Epidermal melanocyte (primary cell): ENCODE measurements at regions not wholly inside any gene's neighbourhood (a gene's known extent, or its start where the extent isn't known, plus 50 kb on each side); places are given as distances from the start of the nearest gene placed in this dataset.

Experiments
- DNase-seq: peaks from one replicate; pipeline ENCODE4 v3.0.0; 2011; ENCODE audit warnings: low spot score; ENCODE audit not compliant: insufficient read length

DNA sequence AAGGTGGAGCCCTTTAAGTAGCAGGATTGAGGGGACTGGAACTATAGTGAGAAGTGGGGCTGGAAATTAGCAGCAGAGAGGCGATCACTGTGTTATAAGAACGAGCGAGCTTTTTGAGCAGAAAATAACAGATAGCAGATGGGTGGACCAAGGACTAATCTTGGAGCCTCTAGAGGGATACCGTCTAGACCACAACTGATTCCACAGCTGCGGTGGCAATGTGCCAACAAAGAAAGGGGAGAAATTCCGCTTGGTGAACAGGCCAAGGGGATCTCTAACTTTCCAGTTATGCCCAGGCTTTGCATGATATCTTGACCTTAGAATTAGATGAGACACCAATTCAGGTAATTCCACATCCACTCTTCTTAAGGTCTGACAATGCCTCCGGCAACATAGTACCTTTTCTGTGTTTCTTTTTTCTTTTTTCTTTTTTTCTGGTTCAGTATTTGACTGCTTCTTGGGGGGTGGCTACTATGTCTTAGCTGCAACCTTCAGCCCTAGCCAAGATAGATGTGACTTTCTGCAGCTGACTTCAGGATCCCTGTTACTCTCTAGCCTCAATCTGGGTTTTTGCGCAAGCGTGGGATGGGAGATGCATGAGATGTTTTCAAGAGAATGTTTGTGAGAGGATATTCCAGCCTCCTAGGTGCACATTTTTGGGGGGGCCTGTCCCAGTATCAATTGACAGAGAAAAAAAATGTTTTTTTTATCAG is 143.4 kb upstream of the CPSF6 start:
- DNase-seq, result no peak

DNA sequence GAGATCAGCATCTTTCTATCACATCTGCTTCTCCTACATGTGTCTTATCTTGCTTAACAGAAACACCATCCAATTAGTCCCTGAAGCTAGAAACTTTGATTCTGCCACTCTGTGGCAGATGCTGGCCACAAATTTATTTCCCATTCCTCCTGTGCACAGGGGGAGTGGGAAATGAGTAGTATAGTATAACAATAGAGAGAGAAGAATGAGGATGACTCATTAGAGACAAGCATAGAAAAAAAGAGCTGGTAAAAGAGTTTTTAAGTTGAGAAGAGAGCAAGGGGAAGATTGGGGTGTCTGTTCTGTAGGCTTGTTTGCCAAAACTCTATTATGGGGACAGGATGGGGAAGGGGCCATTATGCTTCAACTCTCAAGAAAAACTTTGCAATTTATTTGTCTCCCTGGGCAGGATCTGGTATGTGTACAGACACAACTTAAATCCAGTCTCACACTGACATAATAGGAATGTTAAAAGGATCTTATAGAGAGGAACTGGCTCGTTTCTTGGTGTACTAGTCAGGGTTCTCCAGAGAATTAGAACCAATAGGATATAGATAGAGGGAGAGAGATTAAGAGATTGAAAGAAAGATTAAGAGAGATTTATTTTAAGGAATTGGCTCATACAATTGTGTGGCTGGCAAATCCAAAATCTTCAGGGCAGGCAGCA is 142.6 kb upstream of the CPSF6 start:
- DNase-seq, result no peak

DNA sequence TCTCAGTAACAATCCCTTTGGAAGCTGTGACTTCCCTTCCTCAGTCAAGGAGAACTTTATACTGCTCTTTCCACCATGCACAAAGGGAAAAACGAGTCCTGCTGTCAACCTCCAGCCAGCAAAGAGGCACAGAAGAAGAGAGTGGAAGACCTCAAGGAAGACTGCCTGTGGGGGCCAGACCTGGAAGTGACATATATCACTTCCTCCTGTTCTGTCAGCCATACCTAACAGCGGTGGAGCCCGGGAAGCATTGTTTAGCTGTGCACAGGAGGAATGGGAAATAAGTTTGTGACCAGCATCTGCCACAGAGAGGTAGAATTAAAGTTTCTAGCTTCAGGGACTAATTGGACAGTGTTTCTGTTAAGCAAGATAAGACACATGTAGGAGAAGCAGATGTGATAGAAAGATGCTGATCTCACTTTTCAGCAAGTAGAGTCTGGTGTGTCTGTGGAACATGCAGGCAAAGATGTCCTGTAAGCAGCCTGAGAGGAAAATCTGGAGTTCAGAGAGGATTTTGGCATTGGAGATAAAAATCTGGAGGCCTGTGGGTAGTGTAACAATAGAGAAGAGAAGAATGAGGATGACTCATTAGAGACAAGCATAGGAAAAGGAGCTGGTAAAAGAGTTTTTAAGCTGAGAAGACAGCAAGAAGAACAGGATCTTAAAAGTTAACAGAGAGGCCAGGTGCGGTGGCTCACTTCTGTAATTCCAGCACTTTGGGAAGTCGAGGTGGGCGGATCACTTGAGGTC is 141.6 kb upstream of the CPSF6 start:
- DNase-seq, result no peak

DNA sequence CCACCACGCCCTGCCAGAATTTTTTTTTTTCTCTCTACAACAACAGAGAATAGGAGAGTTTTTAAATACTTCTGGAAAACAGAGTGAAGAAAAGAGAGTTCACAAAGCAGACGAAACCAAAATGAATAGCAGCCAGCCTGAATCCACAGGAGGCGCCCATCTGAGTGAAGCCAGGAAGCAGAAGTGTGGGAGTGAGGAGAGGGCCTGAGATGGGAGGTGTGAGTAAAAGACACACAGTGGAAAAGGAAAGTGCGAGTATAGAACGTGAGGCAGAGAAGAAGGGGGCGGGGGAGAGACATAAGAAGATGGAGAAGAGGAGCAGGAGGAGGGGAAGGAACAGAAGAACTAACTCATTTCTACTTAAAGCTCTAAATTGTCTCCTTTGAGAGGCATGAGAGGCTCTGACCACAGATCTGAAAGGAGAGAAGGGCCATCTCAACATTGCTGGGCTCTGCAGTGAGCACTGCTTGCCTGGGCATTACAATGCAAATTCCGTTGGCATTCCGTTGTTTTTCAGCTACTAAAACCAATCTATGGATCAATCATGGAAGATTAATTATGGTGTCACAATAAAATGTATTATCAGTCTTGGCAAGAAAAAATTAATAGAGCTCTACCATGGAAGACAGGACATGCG is 140.1 kb upstream of the CPSF6 start:
- DNase-seq, result no peak

DNA sequence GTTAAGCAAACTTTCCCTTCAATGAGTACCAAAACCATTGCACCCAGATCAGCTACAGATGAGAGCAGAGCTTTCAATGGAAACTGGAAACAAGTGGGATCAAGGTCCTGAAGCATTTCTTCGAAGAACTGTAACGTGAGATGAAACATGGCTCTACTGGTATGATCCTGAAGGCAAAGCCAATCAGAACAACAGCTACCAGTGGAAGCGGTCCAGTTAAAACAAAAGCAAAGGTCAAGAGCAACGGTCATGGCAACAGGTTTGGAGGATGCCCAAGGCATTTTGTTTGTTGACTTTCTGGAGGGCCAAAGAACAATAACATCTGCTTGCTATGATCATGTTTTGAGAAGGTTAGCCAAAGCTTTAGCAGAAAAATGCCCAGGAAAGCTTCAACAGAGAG is 137.9 kb upstream of the CPSF6 start:
- DNase-seq, result no peak

DNA sequence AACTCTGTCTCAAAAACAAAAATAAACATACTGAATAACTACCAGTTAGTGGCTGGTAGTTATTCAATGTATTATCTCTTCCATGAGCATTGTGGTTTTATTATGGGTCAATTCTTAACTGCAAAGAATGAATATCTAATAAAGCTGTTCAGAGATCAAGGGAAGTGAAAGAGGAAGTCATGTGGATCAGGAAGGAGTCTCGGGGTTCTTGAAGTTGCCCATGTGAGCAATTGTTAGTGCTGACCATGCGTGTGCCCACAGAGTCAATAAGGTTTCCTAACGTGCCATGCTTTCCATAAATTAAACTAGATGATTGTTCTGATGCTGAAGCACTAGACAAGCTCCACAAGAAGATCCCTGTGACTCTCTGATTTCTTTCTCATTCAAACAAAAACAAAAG is 136.5 kb upstream of the CPSF6 start:
- DNase-seq, result no peak

DNA sequence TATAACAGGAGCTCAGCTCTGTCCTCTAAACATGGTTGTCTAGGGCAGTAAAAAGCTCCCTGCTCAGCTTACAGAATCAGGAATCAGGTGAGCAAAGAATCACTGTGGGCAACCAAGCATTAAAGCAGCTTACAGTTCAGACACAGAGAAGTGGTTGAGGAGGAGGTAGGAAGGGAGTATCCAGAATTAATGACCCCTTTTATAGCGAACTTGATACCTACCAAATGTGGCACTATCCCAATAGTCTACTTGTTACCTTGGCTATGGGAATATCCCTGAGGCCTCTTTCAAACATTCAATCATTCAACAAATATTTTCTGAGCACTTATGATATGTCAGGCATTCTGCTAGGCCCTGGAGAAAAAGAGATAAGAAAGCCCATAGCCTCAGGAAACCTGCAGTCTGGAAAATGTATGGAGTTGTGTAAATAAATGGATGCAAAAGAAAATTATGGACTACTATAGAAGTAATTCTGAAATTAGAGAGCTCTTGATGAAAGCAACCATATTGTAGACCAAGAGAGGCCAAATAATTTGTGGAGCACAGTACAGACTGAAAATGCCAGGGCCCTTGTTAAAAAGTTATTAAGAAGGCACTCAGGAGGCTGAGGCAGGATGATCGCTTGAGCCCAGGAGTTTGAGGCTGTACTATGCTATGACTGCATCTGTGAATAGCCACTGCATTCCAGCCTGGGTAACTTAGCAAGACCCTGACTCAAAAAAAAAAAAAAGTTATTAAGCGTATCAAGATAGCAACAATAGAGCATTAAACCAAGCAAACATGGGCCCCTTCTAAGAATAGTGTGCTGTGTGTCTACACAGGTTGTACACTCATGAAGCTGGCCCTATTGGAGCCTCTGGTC is 134.0 kb upstream of the CPSF6 start:
- no peak for DNase-seq

DNA sequence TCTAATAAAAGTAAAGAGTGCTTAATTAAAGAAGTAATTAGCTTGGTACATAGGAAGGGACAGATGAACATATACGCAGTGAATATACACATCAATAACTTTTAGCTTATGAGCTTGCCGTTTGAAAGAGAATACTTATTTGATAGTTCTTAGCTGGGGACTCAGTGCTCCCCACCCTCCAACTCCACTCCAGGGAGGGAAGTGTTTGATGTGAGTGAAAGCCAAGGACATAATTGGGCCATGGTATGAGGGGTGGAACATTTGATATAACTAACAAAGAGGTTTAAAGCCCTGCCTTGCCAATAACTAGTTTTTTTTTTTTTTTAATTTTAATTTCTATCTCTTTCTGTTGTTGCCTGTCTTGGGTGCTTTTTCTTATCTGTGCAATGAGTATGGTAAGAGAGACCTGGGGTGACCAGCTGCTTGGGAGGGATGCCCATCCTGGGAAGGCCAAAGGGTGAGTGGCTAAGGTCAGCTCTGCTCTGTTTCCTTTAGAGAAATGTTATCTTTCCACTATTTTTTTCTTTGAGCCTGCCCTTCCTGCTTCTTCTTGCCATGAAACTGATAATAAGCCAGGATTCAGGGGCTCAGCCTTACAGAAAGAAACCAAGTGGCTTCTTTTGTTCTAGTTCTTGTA is 132.8 kb upstream of the CPSF6 start:
- DNase-seq, result no peak

DNA sequence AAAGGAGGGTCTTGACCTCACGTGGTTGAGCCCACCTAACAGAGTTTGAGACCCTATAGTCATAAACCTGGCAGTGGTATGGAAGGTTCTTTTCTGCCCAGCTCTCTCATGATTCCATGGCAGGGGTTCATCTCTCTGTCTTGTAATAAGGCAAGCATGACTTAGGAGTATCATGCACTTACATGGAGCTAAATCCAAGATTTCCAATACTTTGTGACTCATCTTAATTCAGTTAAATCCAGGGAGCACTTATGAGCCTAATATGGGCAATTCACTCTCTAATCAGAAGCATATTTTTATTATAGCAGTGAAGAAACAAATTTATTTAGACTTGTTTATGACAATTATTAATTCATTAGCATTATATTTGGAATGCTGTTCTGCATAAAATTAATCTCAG is 131.8 kb upstream of the CPSF6 start:
- DNase-seq, result no peak

DNA sequence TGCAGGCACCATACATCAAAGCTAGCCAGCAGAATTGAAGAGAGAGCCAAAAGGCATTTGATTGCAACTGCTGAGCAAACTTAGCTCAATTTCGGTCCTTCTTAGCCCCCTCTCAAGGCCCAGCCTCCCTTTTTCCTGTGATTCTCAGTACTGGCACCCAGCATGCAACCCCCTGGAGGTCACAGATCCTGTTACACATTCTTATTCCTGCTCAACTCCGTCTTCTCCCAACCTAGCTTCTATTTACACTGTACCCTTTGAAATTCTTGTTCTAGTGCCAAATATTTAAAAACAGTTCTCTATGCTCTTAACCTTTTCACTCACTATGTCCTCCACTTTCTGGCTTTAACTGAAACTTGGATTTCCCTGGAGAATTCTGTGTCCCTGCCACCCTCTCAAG is 131.3 kb upstream of the CPSF6 start:
- DNase-seq, result no peak

DNA sequence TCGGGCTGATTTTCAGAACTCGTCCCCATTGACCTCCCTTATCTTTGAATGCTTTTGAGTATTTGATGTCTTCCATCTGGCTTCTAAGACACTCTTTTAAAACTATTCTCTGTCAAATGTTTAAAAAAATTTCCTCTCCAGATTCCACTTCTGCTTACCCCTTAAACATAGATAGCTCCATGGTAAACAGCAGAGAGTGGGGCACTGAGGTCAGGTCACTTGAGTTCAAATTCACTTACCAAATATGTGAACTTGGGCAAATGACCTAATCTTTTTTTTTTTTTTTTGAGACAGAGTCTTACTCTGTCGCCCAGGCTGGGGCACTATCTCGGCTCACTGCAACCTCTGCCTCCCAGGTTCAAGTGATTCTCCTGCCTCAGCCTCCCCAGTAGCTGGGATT is 126.8 kb upstream of the CPSF6 start:
- DNase-seq, result no peak

DNA sequence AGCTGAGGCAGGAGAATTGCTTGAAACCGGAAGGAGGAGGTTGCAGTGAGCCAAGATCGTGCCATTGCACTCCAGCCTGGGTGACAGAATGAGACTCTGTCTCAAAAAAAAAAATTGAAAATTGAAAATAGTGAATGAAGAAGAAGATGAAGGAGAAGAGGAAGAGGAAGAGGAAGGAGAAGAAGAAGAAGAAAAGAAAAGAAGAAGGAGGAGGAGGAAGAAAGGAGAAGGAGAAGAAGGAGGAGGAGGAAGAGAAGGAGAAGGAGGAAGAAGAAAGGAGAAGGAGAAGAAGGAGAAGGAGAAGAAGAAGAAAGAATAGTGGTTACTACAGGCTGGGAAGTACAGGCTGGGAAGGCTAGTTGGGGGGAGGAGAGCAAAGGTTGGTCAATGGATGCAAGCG is 124.3 kb upstream of the CPSF6 start:
- DNase-seq, result no peak

DNA sequence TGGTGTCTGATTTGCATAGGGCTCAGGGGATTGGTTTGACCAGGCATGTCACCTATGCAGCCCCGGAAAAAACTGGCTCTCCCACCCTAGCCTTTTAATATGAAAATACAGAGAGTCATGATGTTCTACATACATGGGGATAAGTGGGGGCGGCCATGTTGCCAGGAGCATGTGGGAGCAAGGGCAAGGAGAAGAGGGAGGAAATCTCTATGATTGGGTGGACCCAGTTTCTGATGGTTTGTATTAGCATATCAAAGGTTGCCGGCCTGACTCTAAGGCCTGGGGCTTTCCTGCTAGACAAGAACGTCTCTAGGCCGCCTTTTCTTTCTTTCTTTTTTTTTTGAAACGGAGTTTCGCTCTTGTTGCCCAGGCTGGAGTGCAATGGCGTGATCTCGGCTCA is 123.4 kb upstream of the CPSF6 start:
- no peak for DNase-seq

DNA sequence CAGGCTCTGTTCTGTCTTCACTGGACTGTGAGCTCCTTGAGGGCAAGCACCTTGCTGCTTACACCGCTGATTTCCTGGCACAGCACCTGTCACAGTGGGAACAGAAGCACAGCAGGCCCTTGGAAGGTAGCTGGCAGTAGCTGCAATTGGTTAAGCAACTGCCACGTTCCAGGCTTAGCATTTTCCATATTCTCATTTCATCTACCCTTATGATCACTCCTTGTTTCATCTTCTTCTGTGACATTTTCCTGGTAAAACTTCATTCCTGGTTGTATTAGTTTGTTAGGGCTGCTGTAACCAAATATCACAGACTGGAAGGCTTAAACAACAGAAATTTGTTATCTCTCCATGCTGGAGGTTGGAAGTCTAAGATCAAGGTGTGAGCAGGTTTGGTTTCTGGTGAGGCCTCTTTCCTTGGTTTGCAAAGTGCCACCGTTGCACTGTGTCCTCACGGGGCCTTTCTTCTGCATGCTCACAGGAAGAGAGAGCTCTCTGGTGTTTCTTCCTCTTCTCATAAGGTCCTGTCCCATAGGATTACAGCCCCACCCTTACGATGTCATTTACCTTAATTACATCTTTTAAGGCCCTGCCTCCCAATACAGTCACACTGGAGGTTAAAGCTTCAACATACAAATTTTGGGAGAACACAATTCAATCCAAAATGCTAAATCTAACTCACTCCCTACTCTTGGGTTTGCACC is 121.7 kb upstream of the CPSF6 start:
- no peak for DNase-seq

DNA sequence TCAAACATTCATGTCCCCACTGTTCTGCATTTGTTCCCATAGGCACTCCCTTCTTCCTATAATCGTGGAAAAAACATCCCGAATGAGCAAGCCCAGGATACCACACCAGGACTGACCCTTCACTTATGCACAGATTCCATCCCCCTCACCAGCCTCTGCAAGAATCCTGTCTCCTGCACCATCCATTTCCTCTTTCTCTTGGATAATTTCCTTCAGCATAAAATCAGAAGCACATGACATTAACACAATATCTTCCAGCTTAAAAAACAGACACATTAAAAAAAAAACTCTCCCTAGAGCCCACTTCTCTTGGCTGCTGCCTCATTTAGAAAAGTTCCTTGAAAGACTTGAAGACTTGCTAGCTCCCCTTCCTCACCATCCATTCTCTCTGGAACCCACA is 120.9 kb upstream of the CPSF6 start:
- no peak for DNase-seq

DNA sequence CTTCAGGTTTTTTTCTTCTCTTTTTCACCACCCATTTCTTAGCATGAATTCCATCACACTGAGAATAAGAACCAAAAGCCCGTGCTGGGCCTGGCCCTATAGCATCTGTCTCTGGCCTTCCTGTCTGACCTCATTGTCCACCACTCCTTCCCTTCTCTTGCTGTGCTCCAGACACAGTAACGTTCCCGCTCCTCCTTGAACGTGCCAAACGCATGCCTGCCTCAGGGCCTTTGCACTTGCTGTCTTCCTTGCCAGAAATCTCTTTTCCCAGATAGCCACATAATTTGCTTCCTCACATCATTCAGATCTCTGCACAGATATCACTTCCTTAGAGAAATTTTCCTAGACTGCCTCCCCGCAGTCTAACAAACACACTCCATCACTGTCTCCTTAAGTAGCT is 119.6 kb upstream of the CPSF6 start:
- no peak for DNase-seq

DNA sequence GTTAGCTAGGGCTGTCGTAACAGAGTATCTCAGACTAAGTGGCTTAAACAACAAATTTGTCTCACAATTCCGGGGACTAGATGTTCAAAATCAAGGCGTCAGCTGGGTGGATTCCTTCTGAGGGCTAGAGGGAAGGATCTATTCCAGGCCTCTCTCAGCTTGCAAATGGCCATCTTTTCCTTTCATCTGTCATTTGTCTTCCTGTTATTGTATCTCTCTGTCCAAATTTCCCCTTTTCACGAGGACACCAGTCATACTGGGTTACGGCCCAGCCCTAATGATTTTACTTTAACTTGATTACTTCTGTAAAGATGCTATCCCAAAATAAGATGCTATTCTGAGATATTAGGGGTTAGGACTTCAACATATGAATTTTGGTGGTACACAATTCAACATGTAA is 119.0 kb upstream of the CPSF6 start:
- DNase-seq, result no peak

DNA sequence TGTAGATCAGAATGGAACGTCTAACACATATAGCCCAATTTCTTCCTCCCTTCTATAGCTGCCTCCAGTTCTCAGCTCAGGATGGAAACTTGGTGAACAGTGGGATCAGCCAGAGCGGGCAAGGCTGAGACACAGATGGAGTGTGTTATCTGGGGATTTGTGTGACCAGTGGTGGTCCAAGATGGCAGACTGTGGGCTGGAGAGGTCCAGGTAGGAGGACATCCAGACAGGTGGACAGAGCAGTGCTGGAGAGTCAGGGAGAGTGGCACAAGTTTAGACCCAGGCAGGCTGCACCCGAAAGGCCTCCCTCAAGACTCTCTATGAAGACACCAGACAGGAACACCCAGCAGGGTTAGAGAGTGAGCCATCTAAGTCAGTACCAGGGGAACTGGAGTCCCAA is 116.1 kb upstream of the CPSF6 start:
- DNase-seq, result no peak

DNA sequence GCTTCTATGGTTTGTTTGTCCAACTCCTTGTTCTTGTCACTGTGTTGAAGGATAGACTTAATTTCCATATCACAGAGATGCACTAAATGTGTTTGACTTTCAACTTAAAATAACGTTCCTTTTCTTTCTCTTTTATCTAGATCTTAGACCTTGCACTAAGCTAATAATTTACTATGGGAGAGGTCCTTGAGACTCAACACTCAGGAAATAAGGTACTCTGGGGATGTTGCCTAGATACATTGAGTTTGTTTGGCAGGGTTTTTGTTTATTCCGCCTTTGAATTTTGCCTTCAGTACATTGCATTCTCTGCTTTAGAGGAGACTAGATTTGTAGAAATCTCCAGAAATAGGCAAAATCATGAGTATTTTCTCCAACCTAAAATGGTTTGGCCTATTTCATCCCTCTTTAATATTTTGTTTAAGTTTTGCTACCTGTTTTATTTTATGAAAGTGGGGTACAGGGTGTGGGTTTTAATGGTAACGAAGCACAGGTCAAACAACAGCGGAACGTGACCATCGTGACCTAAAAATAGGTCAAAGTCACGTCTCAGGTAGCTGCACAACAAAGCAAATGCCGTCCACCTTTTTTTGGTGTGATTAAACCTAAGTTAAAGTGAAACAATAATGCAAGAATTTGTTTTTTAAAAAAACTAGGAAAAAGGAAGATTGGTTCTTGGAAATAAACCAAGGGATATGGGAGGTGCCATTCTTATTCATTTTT is 115.3 kb upstream of the CPSF6 start:
- no peak for DNase-seq

DNA sequence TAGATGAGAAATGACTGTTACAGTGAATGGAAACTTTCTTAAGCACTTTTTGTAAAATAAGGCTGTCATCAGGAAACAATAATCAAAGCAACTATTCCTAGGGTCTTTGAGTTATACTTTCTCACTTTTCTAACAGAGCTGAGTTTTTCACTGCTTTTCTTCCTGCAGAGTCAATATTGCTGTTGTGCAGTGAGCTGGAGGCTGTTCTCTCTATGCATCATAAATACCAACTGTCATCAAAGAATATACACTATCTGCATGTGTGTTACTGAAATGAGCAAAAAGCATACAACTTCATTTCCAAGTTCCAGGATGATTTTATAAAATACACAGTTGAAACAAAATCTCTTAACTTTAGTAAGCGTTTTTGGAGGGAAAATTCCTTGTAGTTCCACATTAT is 110.4 kb upstream of the CPSF6 start:
- DNase-seq, result no peak
